Colon (tissue), 2 donors: ENCODE measurements at regions not wholly inside any gene's neighbourhood (a gene's known extent, or its start where the extent isn't known, plus 50 kb on each side); places are given as distances from the start of the nearest gene placed in this dataset.
"Not testable (repeated sequence)": the region's sequence is repeated elsewhere in the genome, so short reads cannot be mapped to it uniquely, and the experiment has no call there.

Source experiments
- FAIRE-seq: peaks from 2 replicates; lab custom pipeline; 2012; peaks lifted over from hg19 to GRCh38; lab: Jason Lieb, UNC
- donor health status: control.
- donor health status: control.

DNA sequence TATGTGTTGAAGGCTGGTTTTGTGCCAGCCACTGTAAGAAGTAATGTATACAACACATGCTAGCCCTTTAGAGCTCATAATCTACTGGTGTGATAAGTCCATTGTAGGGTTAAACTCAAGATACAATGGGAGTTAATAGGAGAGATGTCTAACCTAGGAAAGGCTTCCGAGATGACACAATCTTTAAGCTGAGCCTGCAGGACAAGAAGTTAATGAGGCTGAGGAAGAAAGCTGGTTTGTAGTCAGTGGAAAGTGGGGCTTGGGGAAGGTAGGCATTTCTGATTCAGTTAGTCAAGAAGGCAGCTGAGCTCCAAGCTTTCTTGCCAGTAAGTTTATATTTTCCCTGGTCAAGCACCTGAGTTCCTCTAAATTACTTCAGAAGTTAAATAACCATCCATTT, 83.0 kb upstream of the TGFBR2 start:
- no peak for FAIRE-seq

DNA sequence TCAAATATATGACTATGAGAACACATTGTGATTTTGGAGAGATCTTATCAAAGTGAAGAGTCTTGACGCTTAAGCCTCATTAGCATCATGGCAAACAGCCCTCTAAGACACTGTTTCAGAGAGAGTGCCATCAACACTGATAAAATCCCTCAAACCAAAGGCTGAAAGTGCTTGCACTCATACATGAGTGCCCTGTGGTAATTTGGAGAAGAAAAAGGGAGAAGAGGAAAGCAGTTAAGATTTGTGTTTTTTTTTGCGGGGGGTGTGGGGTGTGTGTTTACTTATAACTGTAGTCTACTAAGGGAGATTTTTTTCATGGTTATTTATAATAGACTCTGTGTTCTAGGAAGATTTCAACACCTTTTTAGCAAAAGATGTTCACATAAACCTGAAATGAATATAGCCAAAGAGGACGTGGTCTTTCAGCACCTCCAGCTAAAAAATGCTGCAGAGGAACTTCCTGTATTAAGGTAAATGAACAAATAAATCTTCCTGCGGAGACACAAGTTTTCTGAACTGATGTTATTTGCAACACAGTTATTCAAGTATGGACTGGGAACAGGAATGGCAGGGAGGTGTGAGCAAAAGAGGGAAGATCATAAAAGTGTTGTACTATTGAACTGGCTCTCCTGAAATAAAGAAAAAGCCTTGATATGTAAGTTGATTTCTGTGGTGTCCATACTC, 81.9 kb upstream of the TGFBR2 start:
- no peak for FAIRE-seq

DNA sequence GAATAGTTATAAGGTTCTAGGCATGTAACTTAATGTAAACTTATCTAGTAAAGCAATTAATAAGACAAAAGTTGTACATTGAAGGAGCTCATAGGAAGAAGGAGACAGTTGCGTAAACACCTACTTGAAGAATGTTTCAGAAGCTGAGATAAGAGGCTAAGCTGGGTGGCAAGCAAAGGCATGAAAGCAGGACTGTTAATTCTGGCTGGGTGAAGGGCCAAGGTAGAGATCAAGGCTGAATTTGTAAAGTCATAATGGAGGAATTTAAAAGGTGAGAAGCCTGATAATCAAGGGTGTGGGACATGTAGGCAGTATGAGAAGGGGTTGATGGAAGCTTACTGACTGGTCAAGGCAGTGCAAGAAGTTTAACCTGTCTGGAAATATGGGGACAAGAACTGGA, 80.4 kb upstream of the TGFBR2 start:
- FAIRE-seq: no peak

DNA sequence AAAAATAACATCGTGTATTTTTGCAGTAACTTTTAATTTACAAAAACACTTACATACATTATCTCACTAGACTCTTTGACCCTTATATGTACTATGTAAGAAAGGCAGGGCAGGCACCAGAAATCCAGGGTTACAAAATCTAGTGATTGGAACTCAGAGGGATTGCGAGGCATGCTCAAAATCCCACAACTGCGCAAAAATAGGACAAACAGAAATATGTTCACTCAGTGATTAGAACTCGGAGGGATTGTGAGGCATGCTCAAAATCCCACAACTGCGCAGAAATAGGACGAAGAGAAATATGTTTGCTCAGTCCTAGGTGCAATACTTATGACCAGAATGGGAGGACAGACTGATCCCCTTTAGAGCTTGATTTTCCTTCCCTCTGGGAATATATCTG, 79.2 kb upstream of the TGFBR2 start:
- FAIRE-seq: no peak

DNA sequence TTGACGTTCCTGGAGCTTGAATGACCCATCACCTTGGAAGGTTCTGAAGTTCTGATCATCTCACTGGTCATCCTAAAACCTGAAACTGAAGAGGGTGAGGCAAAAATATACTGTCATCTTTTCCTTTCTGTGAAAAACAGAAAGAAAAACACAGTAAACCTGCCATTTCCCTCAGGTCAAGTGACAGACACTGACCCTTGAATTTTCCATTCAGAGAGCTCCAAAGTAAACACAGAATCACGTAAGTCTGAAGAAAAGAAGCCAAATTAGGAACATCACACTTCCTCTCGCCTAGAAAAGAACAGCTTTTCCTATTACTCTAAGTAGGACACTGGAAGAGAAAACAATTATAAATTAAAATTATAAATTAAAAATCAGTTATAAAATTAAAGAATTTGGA, 78.7 kb upstream of the TGFBR2 start:
- no peak for FAIRE-seq

- FAIRE-seq: no peak
These were observed 76.3 kb upstream of the TGFBR2 start for GRCh38 chr3:30530084-30530483.

GRCh38 chr3:30531017-30531570, 75.3 kb upstream of the TGFBR2 start:
- no peak for FAIRE-seq

- no peak for FAIRE-seq
These were observed 70.9 kb upstream of the TGFBR2 start for GRCh38 chr3:30535525-30535924.

- no peak for FAIRE-seq
These were observed 67.6 kb upstream of the TGFBR2 start for GRCh38 chr3:30538791-30539190.

GRCh38 chr3:30539206-30539605, 67.2 kb upstream of the TGFBR2 start:
- no peak for FAIRE-seq

DNA sequence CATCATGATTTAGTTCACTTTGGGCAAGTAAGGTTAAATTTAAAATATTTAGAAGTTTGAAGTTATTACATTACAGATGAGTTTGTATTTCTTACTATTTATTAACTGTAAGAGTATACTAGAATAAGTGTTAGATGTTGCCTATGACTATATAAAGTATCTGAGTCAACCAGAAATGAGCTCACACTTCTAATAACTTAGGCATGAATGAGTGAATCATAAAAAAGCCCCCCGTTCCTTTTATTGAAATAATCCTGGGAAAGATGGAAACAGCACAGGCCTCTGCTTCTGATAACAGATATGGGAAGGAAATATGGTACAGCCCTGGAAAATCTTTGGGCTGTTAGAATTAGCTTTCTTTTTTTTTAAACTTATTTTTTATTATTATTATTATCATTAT, 66.6 kb upstream of the TGFBR2 start:
- no peak for FAIRE-seq

DNA sequence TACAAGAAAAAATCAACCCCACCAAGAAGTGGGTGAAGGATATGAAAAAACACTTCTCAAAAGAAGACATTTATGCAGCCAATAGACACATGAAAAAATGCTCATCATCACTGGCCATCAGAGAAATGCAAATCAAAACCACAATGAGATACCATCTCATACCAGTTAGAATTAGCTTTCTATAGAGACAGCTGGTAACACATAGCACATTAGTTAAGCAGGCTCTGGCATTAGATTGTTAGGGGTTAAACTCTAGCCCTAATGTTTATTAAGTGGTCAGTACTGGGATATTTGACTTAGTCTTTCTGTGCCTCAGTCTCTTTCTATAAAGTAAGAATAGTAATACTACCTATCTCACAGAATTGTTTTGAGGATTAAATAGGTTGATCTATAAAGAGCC, 65.2 kb upstream of the TGFBR2 start:
- FAIRE-seq: not testable (repeated sequence)

DNA sequence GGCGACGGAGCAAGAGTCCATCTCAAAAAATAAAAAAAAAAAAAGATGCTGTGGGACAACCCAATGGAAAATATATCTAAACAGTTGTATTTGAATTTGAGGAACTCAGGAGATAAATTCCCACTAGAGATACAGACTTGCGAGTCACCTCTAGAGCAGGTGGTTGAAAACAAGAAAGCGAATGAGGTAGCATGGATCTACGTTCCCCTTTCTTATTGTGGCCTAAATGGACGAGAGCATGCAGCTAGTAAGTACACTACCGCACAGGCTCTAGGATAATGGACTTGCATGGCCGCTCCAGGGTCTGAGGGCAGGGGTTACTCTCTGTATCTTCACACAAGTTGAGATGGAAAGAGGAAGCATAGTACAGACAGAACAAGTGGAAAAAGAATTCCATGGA, 63.5 kb upstream of the TGFBR2 start:
- no peak for FAIRE-seq

GRCh38 chr3:30544812-30545211, 61.6 kb upstream of the TGFBR2 start:
- FAIRE-seq: no peak

DNA sequence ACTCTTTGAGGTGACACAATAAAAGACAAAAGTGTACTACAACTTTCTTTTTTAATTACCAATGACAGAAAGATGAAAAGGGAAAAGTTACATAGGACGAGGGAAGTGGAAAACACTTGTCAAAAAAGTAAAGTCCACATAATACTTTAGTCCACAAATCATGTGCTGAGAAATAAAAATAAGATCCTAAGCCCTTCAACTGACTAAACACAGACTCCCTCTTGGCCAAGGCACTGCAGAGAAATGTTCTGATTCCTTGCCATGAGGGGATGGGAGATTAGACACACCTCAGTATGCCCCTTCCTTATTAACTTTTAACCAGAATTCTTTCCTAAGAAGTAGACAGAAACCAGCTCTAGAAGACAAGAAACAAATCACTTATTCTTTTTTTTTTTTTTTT, 59.5 kb upstream of the TGFBR2 start:
- FAIRE-seq: no peak

- no peak for FAIRE-seq
These were observed 58.7 kb upstream of the TGFBR2 start for GRCh38 chr3:30547716-30548115.

GRCh38 chr3:30548600-30548999, 57.8 kb upstream of the TGFBR2 start:
- no peak for FAIRE-seq

DNA sequence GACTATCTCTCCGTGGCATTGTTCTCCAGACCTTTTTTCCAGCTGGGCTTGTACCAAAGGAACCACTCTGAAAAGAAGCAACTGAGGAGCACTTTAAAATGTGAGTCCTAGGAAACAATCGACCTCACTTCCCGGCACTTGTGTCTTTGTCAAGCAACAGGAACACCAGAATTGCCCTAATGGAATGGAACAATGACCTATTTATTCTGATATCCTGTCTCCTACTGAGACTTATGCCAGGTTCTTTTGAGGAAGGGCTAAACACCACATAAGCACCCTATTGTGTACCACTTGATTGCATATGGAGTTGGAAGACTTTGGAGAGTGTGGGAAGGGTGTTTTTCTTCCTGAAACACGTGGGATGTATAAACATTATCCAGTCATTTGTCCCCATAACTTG, 56.8 kb upstream of the TGFBR2 start:
- FAIRE-seq: no peak

GRCh38 chr3:30550246-30550645, 56.2 kb upstream of the TGFBR2 start:
- FAIRE-seq: no peak

GRCh38 chr3:30551266-30551665, 55.1 kb upstream of the TGFBR2 start:
- no peak for FAIRE-seq

- FAIRE-seq: no peak
These were observed 54.5 kb upstream of the TGFBR2 start for GRCh38 chr3:30551927-30552326.

DNA sequence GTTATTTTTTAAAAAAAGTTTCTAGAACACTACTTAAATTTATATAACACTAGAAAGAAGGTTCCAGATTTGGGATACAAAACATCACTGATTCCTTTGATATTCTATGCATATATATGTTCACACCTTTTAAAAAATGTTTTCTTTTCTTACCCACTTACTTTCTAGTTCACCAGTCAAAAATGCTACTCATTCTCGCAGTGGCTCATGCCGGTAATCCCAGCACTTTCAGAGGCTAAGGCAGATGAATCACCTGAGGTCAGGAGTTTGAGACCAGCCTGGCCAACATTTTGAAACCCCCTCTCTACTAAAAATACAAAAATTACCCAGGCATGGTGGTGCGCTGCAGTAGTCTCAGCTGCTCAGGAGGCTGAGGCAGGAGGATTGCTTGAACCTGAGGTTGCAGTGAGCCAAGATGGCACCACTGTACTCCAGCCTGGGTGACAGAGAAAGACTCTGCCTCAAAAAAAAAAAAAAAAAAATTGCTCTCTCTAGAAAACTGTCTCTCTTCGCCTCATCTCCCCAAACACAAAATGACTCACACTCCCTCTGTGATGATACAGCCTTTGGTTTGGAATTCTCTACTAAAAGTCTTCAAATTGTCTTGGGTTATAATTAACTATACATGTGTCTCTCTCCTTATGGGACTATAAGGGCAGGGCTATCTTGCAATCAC, 52.6 kb upstream of the TGFBR2 start:
- FAIRE-seq: no peak

DNA sequence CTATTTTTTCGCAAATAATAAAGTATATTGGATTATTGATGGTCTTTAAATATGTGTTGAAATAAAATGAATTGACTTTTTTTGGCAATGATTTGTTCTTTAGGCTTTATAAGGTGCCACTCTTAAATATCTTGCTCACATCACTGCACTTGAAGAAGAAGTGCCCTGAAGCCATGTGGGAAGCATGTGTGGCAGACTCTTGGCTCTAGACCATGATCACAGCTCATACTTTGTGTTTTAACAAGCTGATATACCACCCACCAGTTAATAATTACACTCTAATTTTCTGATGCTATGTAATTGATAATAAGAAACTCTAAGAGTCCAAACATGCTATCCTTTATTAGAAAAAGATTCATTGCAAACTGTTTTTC, 52.1 kb upstream of the TGFBR2 start:
- no peak for FAIRE-seq

DNA sequence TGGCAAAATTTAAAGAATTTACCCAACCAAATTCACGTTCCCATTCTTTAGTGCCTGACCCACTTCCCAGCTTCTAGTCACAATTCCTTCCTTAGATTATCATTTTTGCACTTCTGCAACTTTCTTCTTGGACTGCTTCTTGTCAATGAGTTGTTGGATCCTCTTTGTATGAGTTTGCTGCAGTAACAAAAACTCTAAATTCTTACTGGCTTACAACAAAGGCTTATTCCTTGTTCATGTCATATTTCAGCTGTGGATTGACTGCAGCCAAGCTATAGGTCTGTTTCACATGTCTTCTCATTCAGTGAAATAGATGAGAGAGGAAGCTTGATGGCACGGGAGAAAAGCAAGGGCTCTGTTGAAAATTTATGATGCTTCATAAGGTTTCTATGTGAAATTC, 50.4 kb upstream of the TGFBR2 start:
- FAIRE-seq: no peak
